Retinal pigment epithelial cell (primary cell): ENCODE measurements at regions not wholly inside any gene's neighbourhood (a gene's known extent, or its start where the extent isn't known, plus 50 kb on each side); places are given as distances from the start of the nearest gene placed in this dataset.

Experiments
- DNase-seq: peaks from one replicate; pipeline ENCODE4 v3.0.0-alpha.2; 2010; ENCODE audit warnings: low read depth
- H3K4me3 ChIP-seq: 2 replicates; pipeline ENCODE4 v1.5.1; 2011; ENCODE audit warnings: mild to moderate bottlenecking, low read length, control low read depth, moderate library complexity
- TF ChIP-seq, protein P1 (sequence below): conservative IDR thresholded peaks from 2 replicates; pipeline ENCODE4 v1.5.1; 2011; ENCODE audit warnings: low read depth, low read length, control low read depth, inconsistent platforms

DNA sequence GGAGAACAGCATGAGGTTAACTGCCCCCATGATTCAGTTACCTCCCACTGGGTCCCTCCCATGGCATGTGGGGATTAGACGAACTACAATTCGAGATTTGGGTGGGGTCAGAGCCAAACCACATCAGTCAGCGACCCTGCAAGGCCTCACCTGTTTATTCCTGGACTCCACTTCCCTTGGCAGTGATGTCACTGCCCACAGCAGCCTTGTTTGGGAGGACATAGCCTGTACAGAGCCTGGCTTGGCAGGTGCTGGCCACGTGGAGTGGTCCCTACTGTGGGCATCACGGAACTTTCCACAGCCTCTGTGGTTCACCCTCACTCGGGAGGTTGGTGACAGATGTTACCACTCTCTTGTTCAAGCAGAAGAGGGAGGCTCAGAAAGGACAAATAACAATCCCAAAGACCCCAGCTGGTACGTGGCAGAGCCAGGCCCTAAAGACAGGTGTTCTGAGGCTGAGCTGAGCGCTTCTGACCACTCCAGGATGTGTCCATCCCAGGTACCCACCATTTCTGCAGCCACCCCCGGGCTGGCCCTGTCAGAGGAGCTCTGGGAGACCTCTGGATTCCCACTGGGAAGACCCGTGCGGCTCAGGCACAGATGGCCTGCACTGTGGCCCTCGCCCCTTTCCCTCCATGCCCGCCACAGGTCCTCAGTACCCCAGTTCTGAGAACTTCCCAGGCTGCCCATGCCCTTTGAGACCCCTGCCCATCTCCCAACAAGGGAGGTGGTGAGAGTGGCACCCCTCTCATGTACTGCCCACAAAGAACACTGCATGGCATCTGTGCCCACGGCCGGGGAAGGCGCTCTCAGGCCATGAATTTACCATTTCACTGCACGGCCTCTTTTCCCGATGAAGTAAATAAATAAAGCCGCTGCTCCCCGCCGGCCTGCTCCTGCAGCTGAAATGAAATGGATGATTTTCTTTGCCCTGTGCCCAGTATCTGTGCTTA is 605.8 kb downstream of the TBC1D22A start:
- TF ChIP-seq, protein P1, sequence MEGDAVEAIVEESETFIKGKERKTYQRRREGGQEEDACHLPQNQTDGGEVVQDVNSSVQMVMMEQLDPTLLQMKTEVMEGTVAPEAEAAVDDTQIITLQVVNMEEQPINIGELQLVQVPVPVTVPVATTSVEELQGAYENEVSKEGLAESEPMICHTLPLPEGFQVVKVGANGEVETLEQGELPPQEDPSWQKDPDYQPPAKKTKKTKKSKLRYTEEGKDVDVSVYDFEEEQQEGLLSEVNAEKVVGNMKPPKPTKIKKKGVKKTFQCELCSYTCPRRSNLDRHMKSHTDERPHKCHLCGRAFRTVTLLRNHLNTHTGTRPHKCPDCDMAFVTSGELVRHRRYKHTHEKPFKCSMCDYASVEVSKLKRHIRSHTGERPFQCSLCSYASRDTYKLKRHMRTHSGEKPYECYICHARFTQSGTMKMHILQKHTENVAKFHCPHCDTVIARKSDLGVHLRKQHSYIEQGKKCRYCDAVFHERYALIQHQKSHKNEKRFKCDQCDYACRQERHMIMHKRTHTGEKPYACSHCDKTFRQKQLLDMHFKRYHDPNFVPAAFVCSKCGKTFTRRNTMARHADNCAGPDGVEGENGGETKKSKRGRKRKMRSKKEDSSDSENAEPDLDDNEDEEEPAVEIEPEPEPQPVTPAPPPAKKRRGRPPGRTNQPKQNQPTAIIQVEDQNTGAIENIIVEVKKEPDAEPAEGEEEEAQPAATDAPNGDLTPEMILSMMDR: no peak
- H3K4me3 ChIP-seq: no peak overlapping the region
- DNase-seq: no peak

DNA sequence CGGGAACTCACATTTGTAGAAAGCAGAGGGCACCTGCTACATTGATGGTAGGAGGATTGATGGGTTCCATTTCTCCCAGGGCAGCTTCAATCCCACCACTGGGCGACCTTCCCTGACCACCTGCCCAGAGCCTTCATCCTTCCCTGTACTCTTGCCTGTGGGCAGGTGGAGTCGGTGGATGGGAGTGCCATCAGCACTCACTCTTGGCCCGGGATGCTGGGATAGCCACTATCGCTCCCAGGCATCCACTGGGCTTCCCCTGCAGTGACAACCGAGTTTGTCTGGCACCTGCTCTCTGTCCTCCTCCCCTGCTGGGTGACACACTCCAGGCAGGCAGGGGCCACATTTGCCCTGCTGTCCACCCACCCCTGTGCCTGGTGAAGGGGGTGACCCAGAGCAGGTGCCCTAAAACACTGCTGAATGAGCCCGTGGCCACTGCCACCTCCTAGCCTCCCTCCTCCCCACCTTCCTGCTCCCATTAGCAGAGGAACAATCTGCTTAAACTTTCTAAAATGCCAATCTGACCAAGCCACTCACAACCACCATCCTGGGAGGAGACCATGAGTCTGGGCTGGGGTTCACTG is 604.7 kb downstream of the TBC1D22A start:
- TF ChIP-seq, protein P1: no peak
- DNase-seq: no peak
- H3K4me3 ChIP-seq: no peak overlapping the region

DNA sequence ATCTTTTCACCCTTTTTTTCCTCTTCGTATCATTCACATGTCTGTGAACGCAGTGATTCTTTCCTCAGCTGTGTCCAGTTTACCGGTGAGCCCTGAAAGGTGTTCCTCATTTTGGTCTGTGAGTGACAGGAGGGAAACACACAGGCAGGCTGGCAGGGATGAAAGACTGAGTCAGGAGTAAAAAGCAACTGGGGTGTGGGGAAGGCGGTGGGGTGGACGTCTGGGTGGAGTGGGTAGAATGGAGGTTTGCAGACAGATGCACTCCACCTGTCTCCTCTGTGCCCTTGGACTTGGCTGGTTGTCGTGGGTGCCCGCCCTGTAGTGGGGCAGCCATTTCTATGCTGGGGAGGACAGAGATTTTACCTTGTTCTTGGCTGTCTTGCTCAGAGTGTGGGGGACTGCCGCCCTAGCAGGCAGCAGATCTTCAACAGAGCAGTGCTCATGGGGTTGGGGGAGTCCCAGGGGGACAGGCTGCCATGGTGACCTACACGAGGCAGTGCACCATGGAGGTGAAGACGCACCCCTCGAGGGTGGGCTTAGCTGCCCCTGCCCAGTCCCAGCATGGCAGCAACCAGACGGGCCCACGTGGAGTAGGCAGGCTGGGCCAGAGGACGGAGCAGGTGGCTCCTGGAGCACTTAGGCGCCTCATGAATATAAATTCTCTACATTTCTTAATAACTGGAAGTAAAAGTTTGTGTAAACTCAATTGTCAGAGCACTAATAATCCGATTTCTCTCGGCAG is 603.7 kb downstream of the TBC1D22A start:
- no peak for DNase-seq
- TF ChIP-seq, protein P1: no peak
- no peak overlapping the region for H3K4me3 ChIP-seq

DNA sequence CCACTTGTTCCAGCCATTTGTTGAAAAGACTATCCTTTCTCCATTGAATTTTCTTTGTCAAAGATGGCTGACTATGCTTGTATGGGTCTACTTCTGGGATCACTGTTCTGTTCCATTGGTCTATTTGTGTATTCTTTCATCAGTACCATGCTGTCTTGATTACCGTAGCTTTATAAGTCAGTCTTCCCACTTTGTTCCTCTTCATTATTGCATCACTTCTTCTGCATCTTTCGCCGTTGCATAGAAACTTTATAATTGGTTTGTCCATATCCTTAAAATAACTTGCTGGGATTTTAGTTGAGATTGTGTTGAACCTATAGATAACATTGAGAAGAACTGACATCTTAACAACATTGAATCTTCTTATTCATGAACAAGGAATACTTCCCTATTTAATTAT is 598.8 kb downstream of the TBC1D22A start:
- DNase-seq: no peak
- TF ChIP-seq, protein P1: no peak
- H3K4me3 ChIP-seq: no peak overlapping the region

DNA sequence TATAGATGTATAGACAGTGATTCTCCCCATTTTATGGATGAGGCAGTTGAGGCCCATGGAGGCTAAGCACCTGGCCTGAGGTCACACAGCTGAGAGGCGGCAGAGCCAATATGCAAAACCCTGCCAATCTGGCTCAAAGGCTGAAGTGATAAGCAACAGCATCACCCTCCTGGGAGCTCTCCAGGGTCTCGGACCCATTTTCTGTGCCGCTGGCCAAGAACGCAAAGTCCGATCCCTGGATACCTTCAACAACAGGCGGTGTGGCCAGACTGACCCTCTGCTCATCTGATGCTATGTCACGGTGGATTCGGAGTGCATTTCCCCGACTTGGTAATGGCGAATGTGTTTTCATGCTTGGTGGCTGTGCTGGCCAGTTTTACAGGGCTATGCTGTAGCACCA is 595.0 kb downstream of the TBC1D22A start:
- H3K4me3 ChIP-seq: no peak overlapping the region
- DNase-seq: no peak

DNA sequence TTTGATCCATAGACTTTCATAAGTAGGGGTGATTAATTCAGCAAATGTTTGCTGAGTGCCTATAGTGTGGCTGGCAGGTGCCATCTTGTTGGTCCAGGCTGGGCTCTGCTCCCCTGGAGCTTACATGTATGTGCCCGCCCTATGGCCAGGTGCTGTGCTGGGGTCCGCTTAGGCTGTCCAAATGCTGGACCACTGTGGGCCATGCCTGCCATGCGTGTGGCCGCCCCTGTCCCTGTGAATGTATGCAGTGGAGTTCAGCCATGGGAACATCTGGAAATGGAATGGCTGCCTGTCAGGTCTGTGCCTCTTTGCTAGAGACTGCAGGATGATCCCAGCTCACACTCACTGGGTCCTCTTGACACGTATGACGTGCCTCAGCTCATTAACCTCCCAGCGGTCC is 594.6 kb downstream of the TBC1D22A start:
- TF ChIP-seq, protein P1: no peak
- no peak overlapping the region for H3K4me3 ChIP-seq
- no peak for DNase-seq

More for the DNA sequence above, 595.0 kb downstream of the TBC1D22A start:
- TF ChIP-seq, protein P1: no peak
